PC-3 (cell line): ENCODE measurements at regions not wholly inside any gene's neighbourhood (a gene's known extent, or its start where the extent isn't known, plus 50 kb on each side); places are given as distances from the start of the nearest gene placed in this dataset.
"Not testable (repeated sequence)": the region's sequence is repeated elsewhere in the genome, so short reads cannot be mapped to it uniquely, and the experiment has no call there.

Source experiments
- ATAC-seq: fragments of 200-7000 bp; cut with Tn5 transposase; 2 replicates; pipeline ENCODE4 v1.9.1; 2020; ENCODE audit warnings: mild to moderate bottlenecking, moderate library complexity
- BruUV-seq: library from RNA; stranded (reverse); fragments of 400-500 nt; replicated peaks from 2 replicates; lab custom pipeline; 2021; lab: Mats Ljungman, UMichigan
- CTCF ChIA-PET: fragments of 300-600 bp; sonication (Branson Sonifier 250); formaldehyde crosslinking; loops from one replicate; lab custom pipeline; 2022; ENCODE audit warnings: antibody characterized with exemption; lab: Charles Lee
- POLR2A ChIA-PET: fragments of 300-600 bp; sonication (Branson Sonifier 250); formaldehyde crosslinking; loops from one replicate; lab custom pipeline; 2022; ENCODE audit warnings: antibody characterized with exemption; ENCODE audit not compliant: unreplicated experiment; lab: Charles Lee
- DNase-seq: peaks from one replicate; pipeline ENCODE4 v3.0.0-alpha.2; 2015
- H2AFZ ChIP-seq: fragments of 300-600 bp; sonication (generic); 2 replicates; pipeline ENCODE4 v1.6.0; 2016; ENCODE audit warnings: antibody characterized with exemption, low read length
- H3F3A ChIP-seq: fragments of 300-600 bp; sonication (generic); one replicate; pipeline ENCODE4 v1.6.0; 2017; ENCODE audit warnings: antibody characterized with exemption, low read length, control low read depth, mild to moderate bottlenecking; ENCODE audit not compliant: unreplicated experiment
- H3K27ac ChIP-seq: fragments of 300-600 bp; sonication (generic); 2 replicates; pipeline ENCODE4 v1.5.1; 2016; ENCODE audit warnings: mild to moderate bottlenecking, low read length
- H3K27me3 ChIP-seq: fragments of 300-600 bp; sonication (generic); 2 replicates; pipeline ENCODE4 v1.6.1; 2016; ENCODE audit warnings: low read length, mixed read lengths
- H3K36me3 ChIP-seq: fragments of 300-600 bp; sonication (generic); 2 replicates; pipeline ENCODE4 v1.6.1; 2016; ENCODE audit warnings: low read depth, mixed run types, low read length, mixed read lengths
- H3K4me1 ChIP-seq: fragments of 300-600 bp; sonication (generic); 2 replicates; pipeline ENCODE4 v1.5.1; 2016; ENCODE audit warnings: low read length; ENCODE audit not compliant: insufficient read depth
- H3K4me2 ChIP-seq: fragments of 300-600 bp; sonication (generic); 2 replicates; pipeline ENCODE4 v1.6.0; 2016; ENCODE audit warnings: low read length
- H3K4me3 ChIP-seq: fragments of 300-600 bp; sonication (generic); 2 replicates; pipeline ENCODE4 v1.5.1; 2016; ENCODE audit warnings: mild to moderate bottlenecking, low read length, mixed read lengths
- H3K79me2 ChIP-seq: fragments of 300-600 bp; sonication (generic); 2 replicates; pipeline ENCODE4 v1.6.1; 2017; ENCODE audit warnings: low read length, mixed read lengths
- H3K9ac ChIP-seq: fragments of 300-600 bp; sonication (generic); 2 replicates; pipeline ENCODE4 v1.6.0; 2016; ENCODE audit warnings: mild to moderate bottlenecking, low read length
- H3K9me2 ChIP-seq: fragments of 300-600 bp; sonication (generic); replicated peaks from 2 replicates; pipeline ENCODE4 v1.6.1; 2016; ENCODE audit warnings: mixed run types, low read length, mixed read lengths
- H3K9me3 ChIP-seq: fragments of 300-600 bp; sonication (generic); 2 replicates; pipeline ENCODE4 v1.6.1; 2016; ENCODE audit warnings: low read length, mixed read lengths
- H4K20me1 ChIP-seq: fragments of 300-600 bp; sonication (generic); 2 replicates; pipeline ENCODE4 v1.6.1; 2016; ENCODE audit warnings: low read length, mixed read lengths
- EZH2 ChIP-seq: fragments of 300-600 bp; sonication (generic); IDR thresholded peaks from one replicate; pipeline ENCODE4 v1.6.1; 2017; ENCODE audit warnings: antibody characterized with exemption, mild to moderate bottlenecking, low read length; ENCODE audit not compliant: unreplicated experiment
- EZH2phosphoT487 ChIP-seq: fragments of 300-600 bp; sonication (generic); IDR thresholded peaks from 2 replicates; pipeline ENCODE4 v1.6.1; 2018; ENCODE audit warnings: mild to moderate bottlenecking, antibody characterized with exemption, low read length, borderline replicate concordance
- intact Hi-C: fragments of 100-400 bp; cut with micrococcal nuclease; formaldehyde crosslinking; loops from 2 replicates; pipeline ENCODE4 v1.9.0; 2023
- TF ChIP-seq, protein P1 (sequence below): fragments of 300-600 bp; sonication (generic); conservative IDR thresholded peaks from 2 replicates; pipeline ENCODE4 v1.5.1; 2017; ENCODE audit warnings: antibody characterized with exemption, low read depth, mild to moderate bottlenecking, low read length

DNA sequence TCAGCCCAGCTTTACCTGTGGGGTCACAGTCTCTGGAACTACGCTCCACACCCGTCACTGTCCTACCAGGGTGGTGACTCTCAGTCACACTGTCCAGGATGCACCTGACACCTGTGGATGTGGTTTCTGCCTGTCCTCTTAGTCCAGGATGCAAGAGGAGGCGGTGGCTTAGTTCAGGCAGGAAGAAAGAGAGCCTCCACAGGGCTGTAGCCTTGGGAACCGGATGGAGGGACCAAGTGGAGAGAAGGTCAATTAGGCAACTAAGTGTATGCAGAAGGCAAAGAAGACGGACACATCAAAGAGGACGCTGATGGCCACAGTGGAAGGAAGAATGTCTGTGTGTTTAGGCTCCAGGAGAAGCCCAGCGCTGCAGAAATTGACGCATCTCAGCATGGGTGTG lies 153.9 kb upstream of the IRF2BP2 start:
- TF ChIP-seq, protein P1, sequence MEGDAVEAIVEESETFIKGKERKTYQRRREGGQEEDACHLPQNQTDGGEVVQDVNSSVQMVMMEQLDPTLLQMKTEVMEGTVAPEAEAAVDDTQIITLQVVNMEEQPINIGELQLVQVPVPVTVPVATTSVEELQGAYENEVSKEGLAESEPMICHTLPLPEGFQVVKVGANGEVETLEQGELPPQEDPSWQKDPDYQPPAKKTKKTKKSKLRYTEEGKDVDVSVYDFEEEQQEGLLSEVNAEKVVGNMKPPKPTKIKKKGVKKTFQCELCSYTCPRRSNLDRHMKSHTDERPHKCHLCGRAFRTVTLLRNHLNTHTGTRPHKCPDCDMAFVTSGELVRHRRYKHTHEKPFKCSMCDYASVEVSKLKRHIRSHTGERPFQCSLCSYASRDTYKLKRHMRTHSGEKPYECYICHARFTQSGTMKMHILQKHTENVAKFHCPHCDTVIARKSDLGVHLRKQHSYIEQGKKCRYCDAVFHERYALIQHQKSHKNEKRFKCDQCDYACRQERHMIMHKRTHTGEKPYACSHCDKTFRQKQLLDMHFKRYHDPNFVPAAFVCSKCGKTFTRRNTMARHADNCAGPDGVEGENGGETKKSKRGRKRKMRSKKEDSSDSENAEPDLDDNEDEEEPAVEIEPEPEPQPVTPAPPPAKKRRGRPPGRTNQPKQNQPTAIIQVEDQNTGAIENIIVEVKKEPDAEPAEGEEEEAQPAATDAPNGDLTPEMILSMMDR: no peak
- TF ChIP-seq EZH2: no peak
- Histone ChIP-seq H3K9me3 (no peaks in the 10 kb centered on the region), H3K4me2 (no peak overlapping the region), H3K4me1 (no peaks in the 10 kb centered on the region), H3K36me3 (no peaks in the 10 kb centered on the region), H4K20me1 (no peaks in the 10 kb centered on the region), H3K9me2 (no peaks in the 10 kb centered on the region), H3K27ac (no peak overlapping the region), H3K4me3 (no peak overlapping the region), H3K79me2 (no peaks in the 10 kb centered on the region), H3F3A (no peaks in the 10 kb centered on the region), H3K27me3 (no peaks in the 10 kb centered on the region), H2AFZ (no peak overlapping the region), H3K9ac (no peak overlapping the region)
- DNase-seq (no peak), ATAC-seq (no peak)
- intact Hi-C loops: no loop called here
- no TSS peak for BruUV-seq
- CTCF ChIA-PET: no interaction called here
- POLR2A ChIA-PET: no interaction called here

DNA sequence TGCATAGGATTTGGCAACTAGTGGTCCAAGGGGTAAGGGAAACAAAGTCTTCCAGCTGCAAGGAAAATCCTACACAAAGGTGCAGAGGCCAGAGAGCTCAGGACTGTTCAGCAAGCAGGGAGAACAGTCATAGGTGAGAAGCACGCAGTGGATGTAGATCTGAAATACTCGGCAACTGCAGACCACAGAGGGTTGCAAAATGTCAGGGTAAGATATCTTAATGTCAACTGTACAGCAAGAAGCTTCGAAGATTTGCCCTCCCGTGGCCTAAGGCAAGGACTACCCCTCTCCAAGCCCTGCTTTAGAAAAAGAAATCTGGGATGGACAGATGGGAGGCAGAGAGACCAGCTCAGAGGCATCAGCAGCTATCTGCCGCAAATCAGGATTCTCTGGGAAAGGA lies 153.4 kb upstream of the IRF2BP2 start:
- no peak overlapping the region for H3K4me2 ChIP-seq
- no peak overlapping the region for H2AFZ ChIP-seq
- no peaks in the 10 kb centered on the region for H3K9me2 ChIP-seq
- H3K27ac ChIP-seq: no peak overlapping the region
- no peaks in the 10 kb centered on the region for H4K20me1 ChIP-seq
- TF ChIP-seq EZH2phosphoT487 (no peak), EZH2 (no peak)
- TF ChIP-seq, protein P1: no peak
- BruUV-seq: no TSS peak
- ATAC-seq (no peak), DNase-seq (no peak)
- H3K9me3 ChIP-seq: no peaks in the 10 kb centered on the region
- H3F3A ChIP-seq: no peaks in the 10 kb centered on the region
- intact Hi-C loops: no loop called here
- no peaks in the 10 kb centered on the region for H3K79me2 ChIP-seq
- no peaks in the 10 kb centered on the region for H3K36me3 ChIP-seq
- H3K4me1 ChIP-seq: no peaks in the 10 kb centered on the region
- H3K4me3 ChIP-seq: no peak overlapping the region
- no peaks in the 10 kb centered on the region for H3K27me3 ChIP-seq
- ChIA-PET POLR2A (no interaction called here), CTCF (no interaction called here)
- H3K9ac ChIP-seq: no peak overlapping the region

DNA sequence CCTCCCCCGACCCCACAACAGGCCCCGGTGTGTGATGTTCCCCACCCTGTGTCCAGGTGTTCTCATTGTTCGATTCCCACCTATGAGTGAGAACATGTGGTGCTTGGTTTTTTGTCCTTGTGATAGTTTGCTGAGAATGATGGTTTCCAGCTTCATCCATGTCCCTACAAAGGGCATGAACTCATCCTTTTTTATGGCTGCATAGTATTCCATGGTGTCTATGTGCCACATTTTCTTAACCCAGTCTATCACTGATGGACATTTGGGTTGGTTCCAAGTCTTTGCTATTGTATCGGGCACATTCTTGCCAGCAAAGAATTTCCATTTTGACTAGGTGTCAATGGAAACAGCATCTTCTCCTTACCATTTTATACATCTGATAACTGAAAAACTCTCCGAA lies 152.1 kb upstream of the IRF2BP2 start:
- H3K9me2 ChIP-seq, intact Hi-C loops, POLR2A ChIA-PET, H3K79me2 ChIP-seq, BruUV-seq, H3K27ac ChIP-seq, H2AFZ ChIP-seq, H4K20me1 ChIP-seq, DNase-seq, H3K9me3 ChIP-seq, CTCF ChIA-PET, H3K4me3 ChIP-seq, H3K9ac ChIP-seq, H3K4me2 ChIP-seq, H3K4me1 ChIP-seq, ATAC-seq, H3F3A ChIP-seq, H3K36me3 ChIP-seq, H3K27me3 ChIP-seq: not testable (repeated sequence)
